Inferior parietal cortex (tissue), 1 donor: ENCODE measurements at regions not wholly inside any gene's neighbourhood (a gene's known extent, or its start where the extent isn't known, plus 50 kb on each side); places are given as distances from the start of the nearest gene placed in this dataset.

Source experiments
- DNase-seq: peaks from one replicate; pipeline ENCODE4 v3.0.0-alpha.2; 2016; ENCODE audit errors: extremely low spot score

DNA sequence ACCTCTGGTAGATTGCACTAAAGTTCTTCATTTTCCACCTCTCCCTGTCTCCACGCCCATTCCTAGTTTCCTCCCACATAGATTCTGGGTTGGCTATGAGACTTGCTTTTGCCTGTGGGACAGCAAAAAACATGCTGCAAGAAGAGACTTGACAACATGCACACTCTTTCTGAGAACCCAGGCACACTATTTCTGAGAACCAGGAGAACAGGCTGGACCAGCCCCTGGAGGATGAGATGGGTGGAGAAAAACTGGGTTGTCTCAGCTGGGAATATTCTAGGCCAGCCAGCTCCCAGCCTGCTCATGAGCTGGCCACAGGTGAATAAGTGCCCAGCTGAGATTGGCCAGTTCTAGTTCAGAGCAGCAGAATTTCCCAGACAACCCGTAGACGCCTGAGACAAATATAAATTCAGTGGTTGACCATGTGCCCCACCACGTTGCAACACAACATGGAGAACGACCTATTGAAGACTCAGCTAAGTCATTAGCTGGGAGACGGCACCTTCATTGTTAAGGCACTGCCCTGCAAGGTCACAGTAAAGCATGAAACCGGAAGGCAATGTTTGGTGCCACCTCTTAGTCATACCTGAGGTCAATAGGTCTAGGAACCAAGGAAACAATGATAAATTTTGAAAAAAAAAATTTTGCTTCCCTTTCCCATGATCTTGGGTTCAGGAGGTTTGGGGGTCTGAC, 92.7 kb upstream of the AKR1E2 start:
- DNase-seq = no peak

DNA sequence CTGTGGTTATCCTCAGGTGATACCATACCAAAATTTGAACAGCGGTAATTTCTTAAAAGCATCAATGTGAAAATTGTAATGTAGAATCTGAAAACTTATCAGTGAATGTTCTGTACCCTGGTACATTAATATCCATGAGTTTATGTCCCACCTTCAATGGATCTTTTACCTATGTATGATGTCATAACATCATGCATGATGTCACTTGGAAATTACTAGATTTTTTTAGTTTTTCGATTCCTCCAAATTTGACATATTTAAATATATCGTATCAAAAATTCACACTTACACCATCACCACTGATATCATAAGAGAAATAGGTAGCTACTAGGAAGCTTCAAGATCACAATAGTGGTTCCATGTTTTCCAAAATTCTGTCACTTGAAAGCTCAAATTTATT, 95.0 kb upstream of the AKR1E2 start:
- no peak for DNase-seq

DNA sequence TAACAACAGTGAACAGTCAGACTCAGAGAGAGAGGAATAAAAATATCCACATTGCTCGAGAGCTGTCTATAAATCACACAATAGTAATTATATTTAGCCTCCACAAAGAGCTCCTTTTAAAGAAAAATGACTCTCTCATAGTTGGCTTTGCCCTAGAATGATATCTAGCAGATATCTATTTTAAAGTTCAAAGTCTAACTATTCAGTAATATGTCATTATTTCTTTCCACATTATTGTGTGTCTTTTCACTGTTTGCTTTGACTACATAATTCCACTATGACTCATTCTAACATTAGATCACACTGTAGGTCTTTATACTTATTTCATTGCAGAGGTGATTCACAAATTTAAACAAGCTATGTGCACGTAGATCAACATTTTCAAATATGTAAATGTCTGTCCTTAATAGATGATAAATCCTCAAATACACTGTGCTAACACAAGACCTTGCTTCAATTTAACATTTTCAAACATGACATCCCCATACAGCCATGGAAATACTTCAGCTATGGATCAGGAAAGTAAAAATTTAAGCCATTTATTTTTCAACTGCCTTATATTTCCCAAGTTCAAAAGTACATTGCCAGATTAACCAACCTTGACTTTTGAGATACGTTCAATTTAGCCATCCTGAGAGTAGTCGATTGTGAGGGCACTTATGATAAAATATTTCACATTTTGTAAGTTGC, 99.9 kb upstream of the AKR1E2 start:
- DNase-seq = no peak

DNA sequence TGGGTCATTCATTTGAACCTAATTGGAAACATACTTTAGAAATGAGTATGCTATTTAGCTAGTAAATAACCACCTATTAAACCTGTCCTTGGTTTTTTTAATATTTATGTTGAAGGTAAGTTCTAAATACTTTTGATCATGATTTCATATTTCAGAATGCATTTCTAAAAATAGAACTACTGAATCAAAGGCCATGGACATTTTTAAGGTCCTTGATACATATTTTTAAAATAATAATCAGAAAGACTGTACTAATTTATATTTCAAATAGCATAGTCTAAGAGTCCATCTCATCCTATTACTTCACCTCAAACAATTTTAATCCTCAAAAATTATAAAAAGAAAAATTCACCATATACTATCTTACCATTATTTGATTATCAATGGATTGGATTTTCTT, 102.1 kb upstream of the AKR1E2 start:
- no peak for DNase-seq

DNA sequence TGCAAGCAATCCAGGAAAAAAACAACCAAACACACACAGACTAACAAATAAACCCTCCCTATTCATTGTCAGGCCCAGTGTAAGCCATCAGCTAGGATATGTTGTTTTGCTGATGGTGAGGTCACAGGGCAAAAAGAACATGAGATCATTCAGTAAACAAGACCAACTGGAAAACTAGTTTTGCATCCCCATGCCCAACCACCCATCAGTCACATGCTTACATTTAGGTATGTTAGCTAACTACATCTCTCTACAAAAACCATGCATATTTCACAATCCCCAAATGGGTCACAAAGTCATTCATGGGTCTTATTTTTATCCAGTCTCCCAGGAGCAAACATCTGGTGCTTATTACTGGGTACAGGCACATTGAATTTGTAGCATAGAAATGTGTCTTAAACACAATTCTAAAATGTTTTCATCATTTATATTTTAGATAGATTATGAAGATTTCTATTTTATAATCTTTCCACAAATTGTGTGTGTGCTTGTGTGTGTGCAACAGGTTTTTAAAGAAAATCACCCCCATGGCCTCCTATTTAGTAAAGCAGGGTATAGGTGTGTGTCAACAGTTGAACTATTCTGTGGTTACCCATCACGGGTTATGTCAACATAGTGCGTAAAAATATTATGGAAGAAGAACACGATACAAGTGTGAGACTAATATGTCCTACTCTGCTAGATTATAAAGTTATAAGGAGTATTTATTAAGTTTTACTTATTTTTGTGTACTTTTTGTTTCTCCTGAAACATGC, 103.8 kb upstream of the AKR1E2 start:
- no peak for DNase-seq

DNA sequence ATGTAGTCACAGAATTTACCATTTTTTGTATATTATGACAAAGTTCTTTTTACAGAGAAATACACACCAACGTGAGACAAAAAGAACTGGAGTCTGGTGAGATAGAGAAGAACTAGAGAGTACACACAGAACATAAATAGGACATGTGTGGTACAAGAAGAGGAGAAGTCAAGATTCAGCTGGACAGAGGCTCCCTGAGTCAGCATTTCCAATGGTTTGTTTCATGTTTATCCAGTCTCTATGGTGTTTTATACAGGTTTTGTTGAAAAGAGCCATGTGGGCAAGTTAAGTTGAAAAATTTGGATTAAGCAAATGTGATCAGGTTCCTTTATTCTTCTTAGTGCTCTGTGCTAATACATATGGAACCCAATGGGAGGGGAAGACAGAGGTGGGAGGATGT, 105.5 kb upstream of the AKR1E2 start:
- no peak for DNase-seq

DNA sequence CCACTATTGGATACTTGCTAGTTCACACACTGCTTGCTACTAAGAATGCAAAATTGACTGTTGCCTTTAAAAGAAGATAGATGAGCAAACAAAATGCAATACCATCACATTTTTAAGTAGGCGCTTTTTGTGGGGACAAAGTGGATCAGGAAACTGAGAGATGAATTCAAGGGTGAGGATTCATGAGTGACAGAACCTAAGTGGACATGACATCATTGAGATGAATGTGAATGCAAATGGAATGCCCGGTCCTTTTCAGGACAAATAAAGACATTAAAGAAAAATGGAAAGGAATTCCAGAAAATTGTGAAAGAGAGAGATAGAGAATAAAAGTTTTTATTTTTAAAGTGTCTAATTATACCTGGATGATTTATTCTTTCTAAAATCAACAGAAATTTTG, 106.3 kb upstream of the AKR1E2 start:
- no peak for DNase-seq

DNA sequence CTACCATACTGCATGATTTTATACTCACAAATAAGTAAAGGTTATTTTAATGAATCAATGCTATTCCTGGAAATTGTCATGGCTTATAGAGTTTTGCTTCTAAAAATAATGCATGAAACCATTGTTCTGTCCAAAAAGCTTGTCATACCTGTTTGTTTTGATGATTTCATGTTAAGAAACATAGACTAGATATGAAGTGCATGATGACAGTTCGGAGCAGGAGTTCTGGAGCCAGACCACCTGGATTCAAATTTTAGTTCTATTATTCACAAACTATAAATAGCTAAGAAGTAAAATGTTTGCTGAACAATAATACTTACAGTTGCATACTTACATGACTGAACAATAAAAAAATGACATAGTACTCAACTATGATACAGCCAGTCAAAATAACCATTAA, 107.0 kb upstream of the AKR1E2 start:
- DNase-seq = no peak

DNA sequence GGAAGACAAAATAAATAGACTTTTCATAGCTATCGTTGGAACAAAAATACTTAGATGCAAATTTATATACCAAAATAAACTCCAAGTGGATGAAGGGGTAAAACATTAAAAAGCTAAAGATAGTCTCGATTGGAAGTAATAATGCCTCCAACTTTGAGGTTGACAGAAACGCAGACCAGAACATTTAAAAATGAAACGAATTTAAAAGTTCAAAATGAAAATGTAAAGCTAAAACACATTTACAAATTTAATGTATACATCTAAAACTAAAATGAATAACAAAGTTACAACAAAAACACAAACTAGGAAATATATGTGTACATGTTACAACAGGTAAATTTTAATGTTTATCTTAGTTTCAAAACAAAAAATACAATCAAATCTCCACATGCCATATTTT, 107.5 kb upstream of the AKR1E2 start:
- no peak for DNase-seq

DNA sequence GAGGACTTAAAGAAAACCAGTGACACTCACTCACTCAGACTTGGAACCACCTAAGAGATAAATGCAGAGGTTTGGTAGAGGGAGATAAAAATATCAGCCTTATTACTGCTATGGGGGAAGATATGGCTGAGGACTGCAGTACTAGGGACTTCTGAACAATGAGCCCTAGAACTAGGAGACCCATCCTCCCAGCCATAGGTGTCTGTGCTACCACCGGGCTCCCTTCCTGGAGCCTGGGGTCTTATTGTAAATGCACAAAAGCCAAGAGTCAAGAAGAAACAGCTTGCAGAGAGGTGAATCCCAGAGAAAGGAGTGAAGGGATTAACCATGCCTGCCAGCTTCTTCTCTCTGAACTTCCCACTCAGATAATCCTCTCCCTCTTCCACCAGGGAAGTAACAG, 108.3 kb upstream of the AKR1E2 start:
- DNase-seq = no peak

DNA sequence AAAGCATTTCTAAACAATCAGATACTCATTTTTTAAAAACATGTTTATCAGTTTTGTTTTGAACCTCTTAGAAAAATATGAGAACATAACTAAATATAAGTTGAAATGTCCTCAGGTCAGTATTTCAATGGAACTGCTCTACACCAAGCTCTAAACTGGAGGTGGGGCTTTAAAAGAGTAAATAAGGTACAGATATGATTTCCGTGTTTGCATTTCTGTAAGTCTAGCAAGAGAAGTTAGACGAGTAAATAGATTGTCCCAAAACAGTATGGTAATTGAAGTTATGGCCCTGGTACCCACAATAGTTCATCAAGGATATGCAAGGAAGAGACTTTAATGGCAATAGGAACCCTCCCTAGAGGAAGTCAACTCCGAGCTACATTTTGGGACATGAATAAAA, 115.1 kb upstream of the AKR1E2 start:
- no peak for DNase-seq

DNA sequence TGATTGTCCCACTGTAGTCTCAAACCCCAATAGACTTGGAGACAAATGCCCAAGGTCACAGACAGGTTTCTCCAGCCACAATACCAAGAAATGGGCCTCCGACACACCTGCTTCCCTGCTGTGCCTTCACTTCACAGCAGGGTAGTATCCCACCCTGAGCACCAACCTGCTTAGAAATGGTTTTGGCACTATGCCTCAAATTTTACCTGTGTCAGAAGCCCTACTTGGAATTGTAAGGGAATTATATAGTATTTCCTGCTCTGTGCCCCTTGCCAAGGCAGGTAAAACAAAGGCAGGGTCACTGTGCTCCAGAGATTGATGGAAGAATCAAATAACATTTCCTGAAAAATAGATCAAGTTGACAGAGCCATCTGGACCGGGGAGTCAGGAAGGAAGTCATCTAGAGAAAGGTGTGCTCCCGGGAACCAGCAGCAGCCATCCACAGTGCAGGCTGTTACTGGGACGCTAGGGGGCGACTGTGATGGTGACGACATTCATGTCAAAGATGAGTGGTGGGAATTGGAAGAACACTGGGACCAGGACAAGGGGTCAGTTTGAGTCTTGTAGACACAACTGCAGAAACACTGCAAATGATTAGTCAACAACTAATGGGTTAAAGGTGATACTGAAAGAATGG, 117.8 kb upstream of the AKR1E2 start:
- no peak for DNase-seq

DNA sequence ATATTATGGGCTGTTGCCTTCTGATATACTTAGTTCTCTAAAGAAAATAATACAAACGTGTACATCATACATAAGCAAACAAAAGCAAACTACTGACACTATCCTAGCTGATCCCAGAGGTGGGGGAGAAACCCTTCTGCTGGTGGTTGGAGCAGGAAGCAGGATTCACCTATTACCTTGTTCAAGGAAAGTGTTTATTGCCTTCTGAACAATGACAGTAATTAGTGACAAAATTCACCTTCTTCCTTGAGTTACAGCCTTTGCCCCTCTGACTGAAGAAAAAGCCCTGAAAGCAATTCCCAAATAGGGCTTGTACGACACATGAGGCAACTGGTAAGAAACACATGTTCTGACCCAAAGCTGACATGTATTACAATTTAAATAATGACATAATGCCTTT, 118.8 kb upstream of the AKR1E2 start:
- no peak for DNase-seq

DNA sequence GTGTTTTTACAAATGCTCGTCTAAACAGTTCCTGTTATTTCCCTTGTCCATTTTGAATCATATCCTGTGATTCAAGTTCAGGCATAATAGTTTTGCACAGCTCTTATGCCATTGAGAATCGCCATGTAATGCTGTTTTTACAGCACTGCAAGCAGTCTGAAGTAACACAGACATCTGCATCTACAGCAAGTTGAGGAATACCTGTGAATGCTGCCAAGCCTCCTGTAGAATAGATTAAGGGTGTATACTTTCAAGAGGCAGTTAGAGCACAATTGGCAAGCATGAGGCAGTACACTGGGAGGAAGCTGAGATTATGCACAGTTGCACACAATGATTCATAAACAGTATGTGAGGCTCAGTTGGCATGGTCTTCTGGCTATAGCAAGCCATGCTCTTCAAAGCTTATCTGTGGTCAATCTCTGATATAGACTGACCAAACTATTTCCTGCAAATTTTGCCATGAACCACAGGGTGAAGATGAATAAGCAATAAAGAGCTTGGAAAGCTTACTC, 121.9 kb upstream of the AKR1E2 start:
- DNase-seq = no peak

DNA sequence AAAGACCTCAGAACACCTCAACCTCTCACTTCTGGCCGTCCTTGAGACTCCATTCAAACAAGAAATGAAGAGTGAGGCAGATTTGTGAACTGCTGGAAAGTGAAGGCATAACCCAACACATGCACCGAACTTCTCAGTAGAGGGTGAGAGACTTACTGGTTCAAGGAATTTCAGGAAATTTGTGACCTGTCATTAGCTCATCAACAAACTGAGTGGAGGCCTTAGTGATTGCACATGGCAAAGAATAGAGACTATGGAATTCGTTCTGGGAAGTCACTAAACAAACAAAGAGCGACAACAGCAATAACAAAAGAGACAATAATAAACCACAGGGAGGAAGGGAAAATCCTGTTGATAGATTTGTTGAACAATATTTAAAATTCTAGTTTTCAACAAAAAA, 125.0 kb upstream of the AKR1E2 start:
- DNase-seq = no peak

DNA sequence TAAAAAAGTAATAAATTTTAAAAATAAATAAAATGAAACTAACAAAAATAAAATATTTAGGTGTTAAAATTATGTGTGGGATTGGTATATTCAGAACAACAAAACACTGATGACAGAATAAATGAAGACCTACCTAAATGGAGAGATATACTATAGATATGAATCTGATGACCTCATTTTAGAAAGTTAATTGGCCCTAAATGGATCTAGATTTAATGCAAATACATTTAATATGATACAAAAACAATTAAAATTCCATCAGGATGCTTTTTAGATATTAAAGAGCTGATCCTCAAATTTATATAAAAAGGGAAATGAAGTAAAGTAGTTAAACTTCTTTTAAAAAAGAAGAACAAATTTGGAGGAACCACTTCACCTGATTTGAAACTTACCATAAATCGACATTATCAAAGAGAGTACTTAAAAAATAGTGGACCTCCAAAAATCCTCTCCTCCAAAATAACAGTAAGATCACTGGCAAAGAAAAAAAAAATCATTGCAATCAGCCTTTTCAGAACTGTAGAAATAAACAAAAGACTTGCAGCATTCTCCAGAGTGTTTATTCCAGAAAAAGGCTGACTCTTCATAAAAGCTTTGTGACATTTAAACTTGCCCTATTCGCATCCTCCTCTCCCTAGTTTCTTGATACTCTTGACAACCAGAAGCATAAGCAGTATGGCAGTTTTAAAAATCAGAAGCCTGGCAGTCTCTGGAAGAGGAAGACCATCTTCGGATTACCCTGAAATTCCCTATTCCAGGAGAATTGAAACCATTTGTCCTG, 125.9 kb upstream of the AKR1E2 start:
- no peak for DNase-seq

DNA sequence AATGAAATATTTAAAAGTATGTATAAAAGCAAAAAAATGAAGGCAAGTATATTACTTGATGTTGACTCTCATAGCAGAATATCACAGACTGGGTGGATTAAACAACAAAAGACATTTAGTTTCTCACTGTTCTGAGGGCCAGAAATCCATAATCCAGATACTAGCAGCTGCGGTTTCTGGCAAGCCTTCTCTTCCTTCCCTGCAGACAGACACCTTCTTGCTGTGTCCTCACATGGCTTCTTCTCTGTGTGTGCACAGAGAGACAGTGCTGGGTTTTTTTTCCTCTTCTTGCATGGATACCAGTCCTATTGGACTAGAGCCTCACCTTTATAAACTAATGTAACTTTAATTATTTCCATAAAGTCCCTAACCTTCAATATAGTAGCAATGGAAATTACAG, 127.9 kb upstream of the AKR1E2 start:
- DNase-seq = no peak

DNA sequence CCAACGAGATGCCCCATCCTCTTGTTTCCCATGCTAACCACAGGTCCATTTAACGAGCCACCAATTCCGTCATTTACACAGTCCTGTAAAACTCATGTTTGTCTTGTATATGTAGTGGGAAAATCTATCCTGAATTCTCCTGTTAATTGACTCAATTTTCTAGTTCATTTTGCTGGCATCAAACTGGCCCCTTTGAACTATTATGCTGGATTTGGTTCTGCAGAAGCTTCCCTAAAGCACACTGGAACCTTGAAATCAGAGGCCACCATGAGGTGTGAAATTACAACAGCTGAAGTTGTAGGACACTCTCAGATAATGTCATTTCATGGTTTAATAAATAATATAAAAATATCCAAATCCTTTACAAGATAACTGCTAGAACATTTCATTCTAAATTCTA, 129.8 kb upstream of the AKR1E2 start:
- DNase-seq = no peak

DNA sequence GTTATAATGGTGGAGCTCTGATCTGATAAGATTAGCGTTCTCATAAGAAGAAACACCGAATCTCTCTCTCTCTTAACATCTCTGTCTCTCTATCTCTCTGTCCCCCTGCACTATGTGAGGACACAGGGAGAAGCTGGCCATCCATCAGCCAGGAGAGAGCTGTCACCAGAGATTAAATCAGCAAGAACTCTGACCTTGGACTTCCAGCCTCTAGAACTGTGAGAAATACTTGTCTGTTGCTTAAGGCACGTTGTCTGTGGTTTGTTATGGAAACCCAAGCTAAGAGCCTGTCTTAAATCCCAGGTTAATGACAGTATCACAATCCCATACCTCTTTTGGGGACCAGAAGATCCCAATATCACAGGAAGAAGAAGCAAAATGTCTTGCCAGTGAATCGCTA, 132.0 kb upstream of the AKR1E2 start:
- no peak for DNase-seq

DNA sequence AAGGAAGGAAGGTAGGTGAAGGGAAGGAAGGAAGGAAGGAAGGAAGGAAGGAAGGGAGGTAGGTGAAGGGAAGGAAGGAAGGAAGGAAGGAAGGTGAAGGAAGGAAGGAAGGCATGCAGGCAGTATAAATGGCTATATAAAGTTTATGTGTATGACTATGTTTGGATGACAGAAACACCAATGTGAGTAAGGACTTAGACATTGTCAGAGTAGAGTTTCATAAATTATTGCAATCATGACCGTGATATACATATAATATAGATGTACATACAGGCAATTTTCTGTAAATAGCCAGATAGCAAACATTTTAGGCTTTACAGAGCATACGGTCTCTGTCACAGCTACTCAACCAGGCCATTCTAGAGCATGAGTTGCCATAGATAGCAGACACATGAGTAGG, 133.8 kb upstream of the AKR1E2 start:
- DNase-seq = no peak

DNA sequence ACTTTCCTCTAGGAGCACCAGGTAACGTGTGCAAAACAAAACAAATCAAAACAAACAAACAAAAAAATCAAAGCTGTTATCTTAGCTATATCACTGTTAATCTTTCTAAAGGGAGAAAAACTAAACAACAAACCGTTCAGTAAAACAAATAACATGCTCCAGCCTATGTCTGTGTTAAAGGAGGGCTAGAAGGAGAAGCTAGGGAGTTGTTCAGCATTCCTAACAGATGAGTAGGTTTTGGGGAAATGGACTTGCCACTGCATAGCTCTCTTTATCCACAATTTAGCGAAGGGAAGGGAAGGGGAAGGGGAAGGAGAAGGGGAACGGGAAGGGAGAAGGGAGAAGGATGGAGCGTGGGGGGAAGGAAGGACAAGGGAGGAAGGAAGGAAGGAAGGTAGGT, 134.2 kb upstream of the AKR1E2 start:
- DNase-seq = no peak

DNA sequence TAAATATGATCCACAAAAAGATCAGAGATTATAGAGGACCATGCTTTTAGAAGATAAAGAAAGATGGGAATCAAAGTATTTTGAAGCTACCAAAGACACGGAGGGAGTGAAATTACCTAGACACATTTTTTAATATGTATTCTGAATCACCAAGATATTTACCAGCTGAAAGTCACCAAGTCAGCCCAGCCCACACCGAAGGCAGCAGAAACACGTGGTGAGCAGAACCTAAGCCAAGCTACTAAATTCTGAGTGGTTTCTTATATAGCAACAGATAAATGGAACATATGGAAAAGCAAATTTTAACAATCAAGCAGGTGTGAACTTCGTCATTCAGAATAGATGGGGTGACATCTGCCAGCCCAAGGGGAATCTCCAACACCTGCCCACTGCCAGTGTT, 134.7 kb upstream of the AKR1E2 start:
- no peak for DNase-seq
